Astrocyte (in vitro differentiated cells and primary cell): ENCODE measurements at regions not wholly inside any gene's neighbourhood (a gene's known extent, or its start where the extent isn't known, plus 50 kb on each side); places are given as distances from the start of the nearest gene placed in this dataset.
A peak's percentile ranks its signal among the peaks of the same experiment; 100 is the strongest.

ENCODE experiments used
- DNase-seq: peaks from one replicate; pipeline ENCODE4 v3.0.0-alpha.2; 2010; ENCODE audit warnings: low read depth
- FAIRE-seq: peaks from 2 replicates; lab custom pipeline; 2011; peaks lifted over from hg19 to GRCh38; lab: Jason Lieb, UNC
- H2AFZ ChIP-seq: 2 replicates; pipeline ENCODE4 v1.6.0; 2012; ENCODE audit warnings: low read depth, low read length, inconsistent platforms
- H3K27ac ChIP-seq: 2 replicates; pipeline ENCODE4 v1.5.1; 2011; ENCODE audit warnings: low read depth, low read length, inconsistent platforms
- H3K27me3 ChIP-seq: 2 replicates; pipeline ENCODE4 v1.6.0; 2011; ENCODE audit warnings: low read length, inconsistent platforms; ENCODE audit not compliant: insufficient read depth
- H3K36me3 ChIP-seq: 2 replicates; pipeline ENCODE4 v1.5.1; 2011; ENCODE audit warnings: low read length, inconsistent platforms; ENCODE audit not compliant: insufficient read depth
- H3K4me1 ChIP-seq: 2 replicates; pipeline ENCODE4 v1.5.1; 2011; ENCODE audit warnings: low read length, inconsistent platforms; ENCODE audit not compliant: insufficient read depth
- H3K4me2 ChIP-seq: 2 replicates; pipeline ENCODE4 v1.6.0; 2012; ENCODE audit warnings: low read length, inconsistent platforms
- H3K4me3 ChIP-seq: 2 replicates; pipeline ENCODE4 v1.5.1; 2011; ENCODE audit warnings: low read depth, mild to moderate bottlenecking, low read length, inconsistent platforms; ENCODE audit not compliant: insufficient read depth
- H3K79me2 ChIP-seq: 2 replicates; pipeline ENCODE4 v1.6.0; 2012; ENCODE audit warnings: mild to moderate bottlenecking, low read length, inconsistent platforms; ENCODE audit not compliant: insufficient read depth
- H3K9ac ChIP-seq: 2 replicates; pipeline ENCODE4 v1.6.0; 2012; ENCODE audit warnings: mild to moderate bottlenecking, low read length, inconsistent platforms
- H3K9me3 ChIP-seq: 2 replicates; pipeline ENCODE4 v1.5.1; 2012; ENCODE audit warnings: low read depth, mild to moderate bottlenecking, low read length, inconsistent platforms; ENCODE audit not compliant: insufficient read depth
- H4K20me1 ChIP-seq: 2 replicates; pipeline ENCODE4 v1.6.0; 2012; ENCODE audit warnings: low read length, inconsistent platforms; ENCODE audit not compliant: insufficient read depth
- H3K27ac Mint-ChIP-seq: one replicate; pipeline ENCODE4 v1.8.0; 2021; ENCODE audit warnings: mild to moderate bottlenecking, mixed read lengths; ENCODE audit not compliant: unreplicated experiment
- H3K27me3 Mint-ChIP-seq: one replicate; pipeline ENCODE4 v1.8.0; 2021; ENCODE audit warnings: low read depth, mixed read lengths; ENCODE audit not compliant: unreplicated experiment
- H3K36me3 Mint-ChIP-seq: one replicate; pipeline ENCODE4 v1.8.0; 2021; ENCODE audit warnings: low read depth, mixed read lengths; ENCODE audit not compliant: unreplicated experiment
- H3K4me1 Mint-ChIP-seq: one replicate; pipeline ENCODE4 v1.8.0; 2021; ENCODE audit warnings: low read depth, mixed read lengths; ENCODE audit not compliant: unreplicated experiment
- H3K4me3 Mint-ChIP-seq: one replicate; pipeline ENCODE4 v1.8.0; 2021; ENCODE audit warnings: mild to moderate bottlenecking, moderate library complexity, mixed read lengths; ENCODE audit not compliant: unreplicated experiment
- H3K9me3 Mint-ChIP-seq: one replicate; pipeline ENCODE4 v1.8.0; 2021; ENCODE audit warnings: mild to moderate bottlenecking, mixed read lengths; ENCODE audit not compliant: unreplicated experiment
- CTCF ChIP-seq: IDR thresholded peaks from 2 replicates; pipeline ENCODE4 v1.5.1; 2011; ENCODE audit warnings: low read depth, mild to moderate bottlenecking, inconsistent platforms, low read length, moderate library complexity; ENCODE audit not compliant: insufficient read depth
- EZH2 ChIP-seq: IDR thresholded peaks from 2 replicates; pipeline ENCODE4 v1.6.1; 2012; ENCODE audit warnings: mild to moderate bottlenecking, low read length, inconsistent platforms; ENCODE audit not compliant: insufficient read depth

- no peaks in the 10 kb centered on the region for H3K36me3 Mint-ChIP-seq
- no peak overlapping the region for H3K27ac Mint-ChIP-seq
- Histone ChIP-seq H3K27ac (no peak overlapping the region), H4K20me1 (no peaks in the 10 kb centered on the region), H3K36me3 (no peaks in the 10 kb centered on the region), H3K4me3 (no peak overlapping the region), H3K79me2 (no peaks in the 10 kb centered on the region), H3K27me3 (no peaks in the 10 kb centered on the region), H3K4me2 (no peak overlapping the region), H3K9me3 (no peaks in the 10 kb centered on the region), H2AFZ (no peak overlapping the region), H3K4me1 (peaks cover 12% of the 10 kb centered on the region), H3K9ac (no peak overlapping the region)
- FAIRE-seq (no peak), DNase-seq (no peak)
- no peak overlapping the region for H3K4me3 Mint-ChIP-seq
- no peaks in the 10 kb centered on the region for H3K27me3 Mint-ChIP-seq
- H3K9me3 Mint-ChIP-seq: no peaks in the 10 kb centered on the region
- H3K4me1 Mint-ChIP-seq: peaks cover 43% of the 10 kb centered on the region
- TF ChIP-seq CTCF (no peak), EZH2 (no peak)
Measured at GRCh38 chr2:149652926-149653325, 65.4 kb upstream of the MMADHC start.

- no peak overlapping the region for H2AFZ ChIP-seq
- no peak overlapping the region for H3K4me2 ChIP-seq
- H3K9me3 ChIP-seq: no peaks in the 10 kb centered on the region
- no peak overlapping the region for H3K27ac ChIP-seq
- Mint-ChIP-seq H3K4me1 (peaks cover 47% of the 10 kb centered on the region), H3K36me3 (no peaks in the 10 kb centered on the region), H3K9me3 (no peaks in the 10 kb centered on the region), H3K27me3 (no peaks in the 10 kb centered on the region), H3K4me3 (no peak overlapping the region), H3K27ac (no peak overlapping the region)
- no peak overlapping the region for H3K9ac ChIP-seq
- TF ChIP-seq CTCF (no peak), EZH2 (no peak)
- DNase-seq (peak; percentile 46), FAIRE-seq (no peak)
- no peaks in the 10 kb centered on the region for H3K27me3 ChIP-seq
- H3K4me1 ChIP-seq: peaks cover 16% of the 10 kb centered on the region
- H3K36me3 ChIP-seq: no peaks in the 10 kb centered on the region
- no peak overlapping the region for H3K4me3 ChIP-seq
- no peaks in the 10 kb centered on the region for H3K79me2 ChIP-seq
- H4K20me1 ChIP-seq: no peaks in the 10 kb centered on the region
Measured at GRCh38 chr2:149652526-149652925, 65.0 kb upstream of the MMADHC start.

- no peaks in the 10 kb centered on the region for H3K36me3 ChIP-seq
- Mint-ChIP-seq H3K27ac (no peak overlapping the region), H3K36me3 (no peaks in the 10 kb centered on the region), H3K27me3 (no peaks in the 10 kb centered on the region), H3K9me3 (no peaks in the 10 kb centered on the region), H3K4me3 (no peak overlapping the region), H3K4me1 (peaks cover 47% of the 10 kb centered on the region)
- no peak for TF ChIP-seq EZH2
- TF ChIP-seq CTCF: no peak
- H3K4me3 ChIP-seq: no peak overlapping the region
- H2AFZ ChIP-seq: no peak overlapping the region
- no peak overlapping the region for H3K27ac ChIP-seq
- H3K4me2 ChIP-seq: no peak overlapping the region
- FAIRE-seq (no peak), DNase-seq (no peak)
- no peak overlapping the region for H3K9ac ChIP-seq
- H3K27me3 ChIP-seq: no peaks in the 10 kb centered on the region
- no peaks in the 10 kb centered on the region for H3K9me3 ChIP-seq
- H3K4me1 ChIP-seq: peaks cover 16% of the 10 kb centered on the region
- no peaks in the 10 kb centered on the region for H3K79me2 ChIP-seq
- no peaks in the 10 kb centered on the region for H4K20me1 ChIP-seq
Measured at GRCh38 chr2:149651229-149651628, 63.7 kb upstream of the MMADHC start.
